Fibroblast of gingiva (primary cell): ENCODE measurements at regions not wholly inside any gene's neighbourhood (a gene's known extent, or its start where the extent isn't known, plus 50 kb on each side); places are given as distances from the start of the nearest gene placed in this dataset.
"Not testable (repeated sequence)": the region's sequence is repeated elsewhere in the genome, so short reads cannot be mapped to it uniquely, and the experiment has no call there.

ENCODE experiments used
- DNase-seq: peaks from one replicate; pipeline ENCODE4 v3.0.0-alpha.2; 2011; ENCODE audit warnings: low read depth

GRCh38 chrX:123086768-123087167 lies 97.3 kb upstream of the GRIA3 start:
- DNase-seq, result no peak

DNA sequence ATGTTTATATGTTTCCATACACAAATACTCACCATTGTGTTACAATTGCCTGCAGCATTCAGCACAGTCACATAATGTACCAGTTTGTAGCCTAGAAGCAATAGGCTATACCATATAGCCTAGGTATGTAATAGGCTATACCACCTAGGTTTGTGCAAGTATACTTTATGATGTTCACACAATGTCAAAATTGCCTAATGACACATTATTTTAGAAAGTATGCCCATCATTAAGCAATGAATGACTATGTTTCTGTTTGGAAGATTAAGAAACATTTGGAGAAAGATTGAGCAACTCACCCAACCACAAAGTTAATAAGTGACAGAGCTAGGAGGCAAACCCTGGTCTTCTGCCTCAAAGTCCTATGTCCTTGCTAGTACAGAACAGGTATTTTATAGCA lies 96.8 kb upstream of the GRIA3 start:
- DNase-seq, result peak; percentile 69

GRCh38 chrX:123088331-123088730 lies 95.7 kb upstream of the GRIA3 start:
- peak; percentile 16 for DNase-seq

GRCh38 chrX:123088930-123089329 lies 95.1 kb upstream of the GRIA3 start:
- DNase-seq, result no peak

DNA sequence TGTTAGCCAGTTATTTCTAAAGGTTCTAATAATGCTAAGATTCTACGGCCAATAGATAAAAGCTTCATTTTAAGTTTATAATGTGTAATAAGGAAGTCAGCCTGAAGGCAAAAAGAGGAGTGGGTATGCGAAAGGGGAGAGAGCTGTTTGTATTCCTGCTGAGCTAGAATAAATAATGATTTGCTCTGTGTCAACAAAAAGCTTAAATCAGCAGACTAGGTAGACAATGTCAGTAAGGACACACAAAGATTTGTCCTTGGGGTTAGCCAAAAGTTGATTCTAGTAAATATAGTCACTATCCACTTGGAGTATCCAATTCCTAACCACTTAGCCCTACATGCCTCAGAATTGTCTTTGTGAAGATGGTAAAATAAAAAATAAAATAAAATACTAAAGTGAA lies 90.3 kb upstream of the GRIA3 start:
- no peak for DNase-seq

- DNase-seq, result peak; percentile 40
Measured at GRCh38 chrX:123108513-123109427, 75.3 kb upstream of the GRIA3 start.

- no peak for DNase-seq
Measured at GRCh38 chrX:123121241-123121640, 62.8 kb upstream of the GRIA3 start.

DNA sequence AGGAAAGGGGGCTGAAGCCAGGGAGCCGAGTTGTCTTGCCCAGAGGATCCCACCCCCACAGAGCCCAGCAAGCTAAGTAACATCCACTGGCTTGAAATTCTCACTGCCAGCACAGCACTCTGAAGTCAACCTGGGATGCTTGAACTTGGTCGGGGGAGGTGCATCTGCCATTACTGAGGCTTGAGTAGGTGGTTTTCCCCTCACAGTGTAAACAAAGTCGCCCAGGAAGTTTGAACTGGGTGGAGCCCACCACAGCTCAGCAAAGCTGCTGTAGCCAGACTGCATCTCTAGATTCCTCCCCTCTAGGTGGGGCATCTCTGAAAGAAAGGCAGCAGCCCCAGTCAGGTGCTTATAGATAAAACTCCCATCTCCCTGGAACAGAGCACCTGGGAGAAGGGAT lies 54.3 kb upstream of the GRIA3 start:
- not testable (repeated sequence) for DNase-seq
